GM19328 (cell line): ENCODE measurements at regions not wholly inside any gene's neighbourhood (a gene's known extent, or its start where the extent isn't known, plus 50 kb on each side); places are given as distances from the start of the nearest gene placed in this dataset.

Experiments
- ATAC-seq: cut with Tn5 transposase; IDR thresholded peaks from one replicate; pipeline ENCODE4 v1.9.1; 2021; ENCODE audit warnings: mild to moderate bottlenecking, moderate library complexity; ENCODE audit not compliant: unreplicated experiment

DNA sequence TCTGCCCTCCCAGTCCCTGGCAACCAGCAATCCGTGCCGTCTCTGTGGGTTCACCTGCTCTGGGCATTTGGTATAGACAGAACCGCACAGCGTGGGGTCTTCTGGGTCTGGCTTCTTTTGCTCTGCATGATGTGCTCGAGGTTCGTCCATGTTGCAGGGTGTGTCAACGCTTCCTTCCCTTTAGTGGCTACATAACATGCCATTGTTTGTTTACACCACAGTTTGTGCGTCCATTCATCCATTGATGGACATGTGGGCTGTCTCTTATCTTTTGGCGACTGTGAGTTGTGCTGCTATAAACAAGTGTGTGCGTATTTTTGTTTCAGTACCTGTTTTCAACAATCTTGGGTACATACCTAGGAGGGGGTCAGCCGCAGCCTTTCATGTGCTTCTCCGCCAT lies 149.5 kb upstream of the RPS6KA2 start:
- ATAC-seq, result no peak

DNA sequence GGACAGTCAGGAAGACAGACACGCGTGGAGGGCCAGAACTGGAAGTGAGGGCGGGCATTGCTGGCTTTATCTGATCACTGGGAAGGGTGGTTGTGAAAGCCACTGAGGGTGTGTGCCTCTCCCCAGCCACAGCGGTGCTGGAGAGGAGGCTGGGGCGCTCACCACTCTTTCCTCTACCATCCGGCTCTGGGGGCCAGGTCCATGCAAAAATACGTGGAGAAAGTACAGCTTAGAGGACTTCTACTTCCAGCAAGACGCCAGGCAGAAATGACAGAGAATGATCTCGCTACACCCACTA lies 148.8 kb upstream of the RPS6KA2 start:
- ATAC-seq, result no peak

DNA sequence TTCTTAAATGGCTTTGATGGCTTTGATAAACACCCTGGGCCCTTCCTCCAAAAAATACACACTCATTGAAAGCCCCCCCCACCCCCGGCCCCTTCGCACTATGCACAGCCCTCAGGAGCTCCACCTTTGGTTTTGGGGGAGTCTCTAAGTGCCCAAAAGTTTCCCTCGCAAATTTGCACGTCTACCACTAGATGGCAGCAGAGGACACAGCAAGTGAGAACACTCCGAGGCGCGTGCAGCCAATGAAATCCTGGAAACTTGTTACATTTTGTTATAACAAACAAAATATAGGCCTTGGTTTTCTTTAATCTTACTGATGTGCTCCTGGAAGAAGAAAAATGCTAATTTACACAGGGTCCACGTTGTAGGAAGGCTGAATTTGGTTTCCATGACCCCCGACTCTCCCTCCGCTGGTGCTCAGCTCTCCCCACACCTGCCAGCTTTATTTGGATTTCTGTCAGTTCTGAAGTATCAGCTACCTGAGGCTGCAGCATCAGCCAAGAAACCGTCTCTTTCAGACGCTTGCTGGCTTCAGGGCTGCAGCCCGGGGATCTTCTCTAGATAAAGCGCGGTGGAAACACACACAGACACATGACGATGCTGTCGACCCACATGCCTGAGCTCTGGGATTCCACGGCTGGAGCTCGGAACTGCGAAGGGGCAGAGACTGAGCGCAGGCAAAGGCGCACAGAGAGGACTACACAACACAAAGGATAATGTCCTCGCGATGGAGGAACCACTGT lies 148.3 kb upstream of the RPS6KA2 start:
- no peak for ATAC-seq

DNA sequence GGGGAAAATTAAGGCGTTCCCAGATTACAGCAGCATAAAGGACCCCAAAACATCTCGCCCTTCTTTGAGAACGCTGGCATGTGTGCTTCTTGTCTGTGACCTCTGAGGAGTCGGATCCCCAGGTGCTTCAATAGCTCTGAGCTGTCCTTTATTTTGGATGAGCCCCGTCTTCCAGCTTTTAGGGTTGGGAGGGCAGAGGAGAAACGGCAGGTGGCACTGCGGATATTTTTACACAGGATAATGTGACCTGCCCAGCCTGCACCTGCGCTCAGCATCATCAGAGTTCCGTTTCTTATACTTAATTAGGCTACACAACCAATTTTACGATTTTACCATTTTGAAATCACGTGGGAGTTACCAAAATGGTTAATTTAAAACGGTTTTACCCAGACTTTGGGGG lies 147.7 kb upstream of the RPS6KA2 start:
- ATAC-seq, result no peak

DNA sequence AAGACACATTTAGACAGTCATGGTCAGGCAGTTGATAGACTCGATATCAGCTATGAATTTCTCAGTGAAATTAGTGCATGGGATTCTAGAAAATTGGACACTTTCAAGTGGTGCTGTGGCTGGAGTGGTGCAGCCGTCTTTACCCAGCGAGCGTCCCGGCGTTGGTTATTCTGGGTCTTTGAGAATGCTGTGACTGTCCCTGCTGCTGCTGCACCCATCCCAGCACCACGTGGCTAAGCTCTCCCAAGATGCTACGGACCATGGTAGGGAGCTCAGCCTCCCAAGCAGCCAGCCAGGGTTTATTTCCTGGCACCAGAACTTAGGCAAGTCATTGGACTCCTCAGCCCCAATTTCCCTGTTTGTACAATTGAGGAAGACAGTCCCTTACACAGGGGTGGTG lies 147.2 kb upstream of the RPS6KA2 start:
- ATAC-seq, result no peak

DNA sequence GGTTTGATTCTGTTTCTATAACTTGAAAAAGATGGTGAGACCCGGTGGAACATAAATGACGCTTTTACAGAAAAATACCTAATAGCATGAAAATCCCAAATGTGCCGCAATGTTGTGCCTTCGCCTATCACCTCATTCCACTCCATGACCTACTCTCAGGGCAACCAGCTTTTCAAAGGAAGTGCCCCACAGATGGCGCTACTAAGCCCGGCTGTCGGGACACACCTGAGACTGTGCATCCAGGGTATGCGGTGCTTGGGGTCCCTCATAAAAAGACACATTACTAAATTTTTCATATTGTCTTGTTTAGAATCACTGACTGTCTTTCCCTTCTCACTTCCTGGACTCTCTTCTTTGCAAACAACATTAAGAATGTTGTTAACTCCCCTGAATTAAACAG lies 145.5 kb upstream of the RPS6KA2 start:
- no peak for ATAC-seq

DNA sequence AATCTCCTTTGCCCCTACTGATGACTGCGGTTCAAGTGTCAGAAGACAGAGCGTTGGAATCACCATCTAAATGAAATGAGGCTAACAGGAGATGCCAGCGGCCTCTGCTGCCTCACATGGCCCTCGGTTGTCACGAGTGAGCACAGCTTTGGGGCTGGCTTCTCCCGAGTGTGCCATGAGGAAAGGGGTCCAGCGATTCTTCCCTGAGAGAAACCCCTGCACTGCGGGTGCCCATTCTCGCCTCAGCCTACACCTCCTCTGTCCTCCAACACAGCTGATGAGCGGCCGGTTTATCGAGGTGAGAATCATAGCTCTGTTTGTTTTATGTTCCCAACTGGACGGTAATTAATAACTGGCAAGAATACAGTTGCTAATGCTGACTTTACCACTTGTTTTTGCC lies 144.7 kb upstream of the RPS6KA2 start:
- ATAC-seq, result no peak

DNA sequence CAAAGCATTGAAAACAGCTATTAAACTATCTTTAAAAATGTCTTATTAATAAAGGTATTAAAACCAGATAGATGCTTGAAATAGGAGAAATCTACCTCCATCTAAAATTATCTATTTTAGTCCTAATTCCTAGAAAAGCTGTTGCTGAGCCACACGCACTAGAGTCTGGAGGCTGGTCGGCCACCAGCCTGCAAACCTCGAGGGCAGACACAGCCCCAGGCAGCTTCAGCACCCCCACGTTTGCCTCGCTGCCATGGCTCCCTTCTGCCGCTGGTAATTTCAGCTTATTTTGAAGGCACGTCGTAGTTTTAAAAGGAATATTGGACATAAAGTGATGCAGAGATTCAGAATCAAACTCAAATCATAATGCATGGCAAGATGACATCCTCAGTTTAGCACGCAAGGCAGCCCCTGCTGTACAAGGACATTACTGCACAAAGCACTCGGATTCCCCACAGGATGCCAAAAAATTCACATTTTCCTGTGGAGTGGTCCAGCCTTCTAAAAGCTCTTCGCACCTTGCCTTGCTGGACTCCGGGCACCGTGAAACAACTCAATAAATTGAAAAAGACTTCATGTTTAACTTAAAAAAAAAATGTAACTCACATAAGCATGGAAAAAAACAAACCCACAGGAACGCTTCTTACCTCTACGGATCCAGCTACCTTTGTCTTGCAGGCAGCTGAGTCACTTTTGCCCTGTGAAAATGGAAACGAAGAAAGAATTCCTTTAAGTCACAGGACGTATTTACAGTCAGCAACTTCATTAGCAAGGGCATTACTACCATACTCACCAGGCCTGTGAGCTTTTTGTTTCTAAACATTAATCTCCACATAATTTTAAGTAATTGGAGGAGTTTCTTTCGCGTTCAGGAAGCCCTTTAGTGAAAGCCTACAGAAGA lies 143.4 kb upstream of the RPS6KA2 start:
- ATAC-seq, result no peak

DNA sequence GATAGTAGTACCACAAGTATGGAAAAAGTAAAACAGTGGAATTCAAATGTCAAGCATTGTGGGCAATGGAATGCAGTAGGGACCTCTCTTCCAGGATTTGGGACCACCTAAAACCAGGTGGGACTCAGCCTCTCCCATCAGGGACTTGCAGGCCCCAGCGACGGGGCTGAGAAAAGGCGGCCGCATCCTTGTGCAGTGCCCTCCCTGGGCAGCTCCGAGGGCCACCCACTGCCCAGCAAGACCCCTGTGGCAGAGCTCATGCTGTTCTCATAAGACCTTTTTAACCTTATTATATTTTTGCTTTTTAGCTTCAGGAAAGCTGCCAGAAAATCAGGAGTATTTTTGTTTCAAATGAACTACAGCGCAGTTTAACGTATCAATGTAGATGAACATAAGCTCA lies 142.6 kb upstream of the RPS6KA2 start:
- ATAC-seq, result no peak

DNA sequence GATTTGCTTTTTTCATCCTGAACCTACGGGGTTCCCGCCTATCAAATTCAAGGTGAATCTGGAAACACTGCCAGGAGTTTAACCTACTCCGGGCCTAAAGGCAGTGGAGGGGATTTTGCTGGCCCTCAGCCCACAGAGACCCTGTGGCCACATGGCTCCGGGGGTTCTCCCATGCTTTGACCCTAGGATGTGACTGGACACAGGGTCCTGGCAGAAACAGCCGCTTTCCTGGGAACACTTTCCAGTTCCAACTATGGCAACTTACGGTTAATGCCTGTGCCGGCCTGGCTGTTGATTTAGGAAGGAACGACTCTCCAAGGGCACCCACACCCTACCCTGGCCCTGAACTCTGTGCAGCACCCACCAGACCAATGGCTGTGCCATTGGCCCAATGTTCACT lies 141.7 kb upstream of the RPS6KA2 start:
- ATAC-seq, result no peak

DNA sequence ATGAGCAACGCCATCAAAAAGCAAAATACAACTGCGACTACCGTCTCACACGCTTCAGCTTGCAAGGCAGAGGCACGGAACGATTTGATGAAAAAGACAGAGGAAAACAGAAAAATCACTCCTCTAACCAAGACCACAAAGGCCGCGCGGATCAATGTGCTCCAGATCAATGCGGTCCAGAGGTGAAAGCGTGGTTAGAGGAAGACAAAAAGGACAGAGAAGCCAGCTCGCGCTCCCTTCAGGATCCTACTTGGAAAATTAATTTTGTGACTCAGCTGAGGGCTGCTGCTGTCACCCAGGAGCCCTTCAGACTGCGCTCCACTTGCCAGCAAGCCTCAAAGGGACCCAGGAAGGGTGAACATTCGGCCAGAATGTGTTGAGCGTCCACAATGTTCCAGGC lies 140.2 kb upstream of the RPS6KA2 start:
- no peak for ATAC-seq

DNA sequence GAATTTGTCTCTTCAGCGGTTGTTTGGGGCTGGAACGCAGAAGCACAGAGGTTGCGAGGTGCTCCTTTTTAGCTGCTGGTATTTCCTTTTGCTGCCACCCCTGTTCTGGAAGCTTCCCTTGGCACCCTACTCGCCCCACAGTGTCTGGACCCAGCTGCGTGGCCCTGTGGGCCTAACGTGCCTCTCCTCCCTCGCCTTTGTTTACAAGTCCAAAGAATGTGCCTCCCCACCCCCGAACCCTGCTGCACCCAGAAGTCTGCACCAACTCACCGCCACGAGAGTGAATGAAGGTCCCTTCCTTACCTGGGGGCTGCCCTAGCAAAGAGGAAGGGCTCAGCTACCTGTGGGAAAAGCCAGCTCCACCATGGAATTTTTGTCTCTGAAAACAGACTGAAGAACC lies 139.7 kb upstream of the RPS6KA2 start:
- no peak for ATAC-seq

DNA sequence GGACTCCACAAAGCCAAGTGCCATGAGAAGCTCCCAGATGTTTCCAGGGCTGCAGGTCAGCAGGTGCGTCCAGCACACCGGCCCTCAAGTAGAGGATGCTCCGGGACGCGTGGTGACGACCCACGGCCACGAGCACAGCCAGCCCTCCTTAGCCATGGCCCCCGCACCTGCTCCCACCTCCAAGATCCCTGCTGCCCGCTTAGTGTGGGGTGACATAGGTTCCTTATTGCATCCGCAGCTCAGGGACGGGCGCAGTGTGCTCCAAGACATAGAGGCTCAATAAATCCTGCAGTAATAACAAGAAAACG lies 138.1 kb upstream of the RPS6KA2 start:
- no peak for ATAC-seq

DNA sequence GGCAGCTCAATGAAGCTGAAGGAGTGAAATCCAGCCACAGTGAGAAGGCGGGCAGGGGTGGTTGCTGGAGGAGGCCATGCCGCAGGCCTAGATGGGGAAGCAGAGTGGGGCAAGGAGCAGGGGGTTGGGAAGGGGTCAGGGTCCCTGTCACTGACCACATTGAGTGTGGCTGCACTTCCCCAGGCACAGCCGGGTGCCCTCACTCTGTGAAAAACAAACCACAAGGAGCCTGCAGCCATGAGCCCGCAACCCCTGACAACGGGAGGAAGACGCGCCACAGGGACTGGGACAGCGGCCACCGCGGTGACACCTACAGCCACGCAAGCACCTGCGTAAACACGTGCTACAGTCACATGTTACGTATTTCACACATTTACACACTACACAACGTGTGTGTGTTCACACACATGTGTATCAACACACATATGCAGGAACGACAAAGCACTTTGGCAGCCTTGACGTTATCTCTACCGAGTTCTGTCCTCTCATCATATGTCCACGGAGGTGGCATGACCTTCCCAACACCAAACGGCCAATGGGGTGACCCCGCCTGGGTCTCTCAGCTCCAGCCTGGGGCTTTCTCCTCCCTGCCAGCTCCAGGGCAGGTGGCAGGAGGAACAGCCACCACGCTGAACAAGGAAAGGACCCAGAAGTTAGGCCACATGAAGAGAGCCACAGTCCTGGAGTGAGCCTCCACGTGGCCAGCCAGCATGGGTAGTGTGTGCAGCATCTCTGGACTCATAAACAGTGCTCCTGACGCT lies 137.6 kb upstream of the RPS6KA2 start:
- ATAC-seq, result no peak

DNA sequence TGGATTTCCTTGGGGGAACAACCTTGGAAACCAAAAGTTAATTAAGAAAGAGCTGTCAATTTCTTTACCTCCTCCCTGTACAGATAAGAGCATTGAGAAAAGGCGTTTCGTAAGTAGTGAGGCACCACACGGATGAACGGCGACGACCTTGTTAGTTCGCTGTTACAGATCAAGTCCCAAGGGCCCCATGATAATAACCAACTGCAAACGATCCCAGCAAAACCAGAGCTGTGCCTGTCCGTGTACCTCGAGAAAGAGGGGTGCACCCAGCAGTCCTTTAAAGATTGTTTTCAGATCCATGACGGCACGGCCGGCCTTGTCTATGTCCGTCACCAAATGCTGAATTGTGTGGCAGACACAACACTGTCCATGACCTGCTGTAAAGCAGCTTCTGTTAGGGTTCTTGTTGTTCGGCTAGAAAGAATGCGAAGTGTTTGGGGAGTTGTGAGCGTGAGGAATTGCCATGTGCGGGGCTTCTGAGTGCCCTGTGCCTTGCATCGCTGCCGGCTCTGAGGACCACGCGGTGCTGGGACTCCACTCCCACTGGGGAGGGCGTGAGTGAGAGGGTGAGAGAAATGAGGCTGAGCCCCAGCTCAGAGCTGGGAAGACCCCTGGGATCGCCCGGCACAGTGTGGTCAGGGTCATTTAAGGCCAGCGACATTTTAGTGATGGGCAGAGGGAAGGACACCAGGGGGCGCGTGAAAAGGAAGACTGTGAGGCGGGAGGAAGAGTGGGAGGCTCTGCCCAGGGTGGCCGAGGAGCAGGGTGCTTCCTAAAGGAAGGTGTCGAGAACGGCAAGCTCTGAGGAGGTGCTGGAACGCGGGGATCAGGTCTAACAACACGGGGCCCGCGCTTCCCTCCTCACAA lies 136.8 kb upstream of the RPS6KA2 start:
- ATAC-seq, result no peak

DNA sequence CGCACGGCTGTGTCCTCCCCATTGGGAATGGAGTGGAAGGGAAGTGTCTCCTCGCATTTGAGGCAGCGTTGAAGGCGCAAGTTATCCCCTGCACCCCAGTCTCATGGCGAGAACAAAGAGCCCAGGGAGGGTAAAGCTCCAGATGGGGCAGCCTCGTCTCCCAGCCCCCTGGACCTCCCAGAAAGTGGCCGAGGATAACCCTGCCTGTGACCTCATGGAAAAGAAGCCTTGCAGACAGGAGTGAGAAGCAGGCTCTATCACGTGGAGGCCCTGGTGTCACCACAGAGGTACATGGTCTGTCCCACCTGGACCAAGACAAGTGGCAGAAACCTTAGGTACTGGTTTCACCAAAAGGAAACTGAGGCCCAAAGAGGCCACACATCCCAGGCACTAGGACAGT lies 134.8 kb upstream of the RPS6KA2 start:
- ATAC-seq, result no peak

DNA sequence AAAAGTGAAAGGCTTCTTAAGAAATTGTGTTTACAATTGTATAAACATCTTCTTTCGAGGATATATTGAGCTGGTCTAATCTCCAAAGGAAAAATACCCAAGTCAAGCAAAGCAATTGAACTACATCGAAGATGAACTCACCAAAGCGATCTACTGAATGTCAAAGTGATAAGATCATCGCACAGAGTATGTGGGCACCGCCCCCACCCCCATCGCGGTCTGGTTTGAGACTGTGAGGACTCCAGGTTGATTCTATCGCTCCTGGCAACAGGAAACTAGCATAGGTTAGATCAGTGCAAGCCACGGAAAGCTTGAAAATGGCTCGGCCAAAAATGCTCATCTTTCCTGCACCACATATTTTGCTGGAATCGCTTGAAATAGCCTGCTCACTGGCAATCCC lies 133.2 kb upstream of the RPS6KA2 start:
- ATAC-seq, result no peak

DNA sequence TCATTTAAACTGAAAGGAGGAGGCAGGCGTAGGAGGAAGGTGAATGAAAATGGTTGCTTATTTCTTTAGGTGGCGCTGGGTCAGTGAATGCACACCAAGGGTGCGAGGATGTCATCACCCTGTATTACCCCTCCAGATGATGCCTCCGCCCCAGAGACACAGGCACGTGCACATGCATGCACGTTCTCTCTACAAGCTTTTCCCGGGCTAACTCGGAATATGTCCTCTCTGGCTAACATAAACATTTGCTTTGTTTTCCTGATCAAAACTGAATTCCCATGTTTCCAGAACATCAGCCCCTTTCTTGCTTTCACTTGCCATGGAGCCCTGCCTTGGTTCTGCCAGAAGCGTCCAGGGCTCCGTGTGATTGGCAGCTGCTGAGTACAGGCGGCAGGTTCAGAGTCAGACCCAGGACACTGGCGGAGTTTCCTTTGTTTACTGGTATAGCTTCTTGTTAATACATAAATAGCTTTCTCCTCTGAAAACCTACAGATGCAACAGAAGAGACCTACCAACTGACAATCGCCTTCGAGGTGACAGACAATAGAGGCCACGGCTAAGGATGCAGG lies 131.2 kb upstream of the RPS6KA2 start:
- no peak for ATAC-seq

DNA sequence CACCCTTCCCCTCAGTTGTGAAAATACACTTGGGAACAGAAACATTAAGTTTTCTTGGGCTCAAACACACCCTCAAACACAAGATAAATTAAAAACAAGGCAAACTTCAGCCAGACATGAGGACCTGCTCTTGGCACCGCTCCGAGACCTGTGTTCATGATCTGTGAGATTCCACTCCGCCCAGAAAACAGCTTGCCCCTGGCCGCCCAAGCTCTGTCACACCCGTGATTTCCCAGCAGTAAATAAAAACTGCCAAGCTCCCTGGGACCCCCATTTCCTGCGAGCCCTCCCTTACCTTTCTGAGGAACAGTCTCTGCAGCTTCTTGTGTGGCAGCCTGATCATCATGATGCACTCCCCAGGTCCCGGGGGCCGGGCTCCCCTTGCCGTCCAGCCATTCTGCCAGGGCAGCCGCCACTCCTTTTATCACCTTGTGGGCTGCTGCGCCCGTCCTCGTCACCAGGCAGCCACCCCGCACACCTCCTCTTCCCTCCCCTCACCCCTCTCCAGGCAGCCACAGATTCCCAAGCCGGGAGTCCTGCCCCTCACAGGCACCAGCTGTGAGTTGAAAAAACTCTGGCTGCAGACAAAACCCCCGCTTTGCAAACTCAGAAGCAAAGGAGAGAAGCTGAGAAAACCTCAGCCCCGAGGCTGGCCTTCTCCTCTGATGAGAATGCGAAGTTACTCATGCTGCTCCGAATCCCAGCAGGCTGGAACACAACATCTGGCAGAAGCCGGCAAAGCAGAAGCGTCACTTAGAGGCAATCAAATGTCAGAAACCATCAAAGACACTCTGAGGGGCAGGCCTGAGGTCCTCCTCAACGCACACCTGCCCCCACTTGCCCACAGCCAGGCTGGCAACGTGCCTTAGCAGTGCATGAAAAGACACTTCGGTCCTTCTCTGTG lies 130.4 kb upstream of the RPS6KA2 start:
- no peak for ATAC-seq
